GM21390 (cell line): ENCODE measurements at regions not wholly inside any gene's neighbourhood (a gene's known extent, or its start where the extent isn't known, plus 50 kb on each side); places are given as distances from the start of the nearest gene placed in this dataset.
A peak's percentile ranks its signal among the peaks of the same experiment; 100 is the strongest.

ENCODE experiments used
- ATAC-seq: cut with Tn5 transposase; IDR thresholded peaks from one replicate; pipeline ENCODE4 v1.9.1; 2021; ENCODE audit not compliant: unreplicated experiment

DNA sequence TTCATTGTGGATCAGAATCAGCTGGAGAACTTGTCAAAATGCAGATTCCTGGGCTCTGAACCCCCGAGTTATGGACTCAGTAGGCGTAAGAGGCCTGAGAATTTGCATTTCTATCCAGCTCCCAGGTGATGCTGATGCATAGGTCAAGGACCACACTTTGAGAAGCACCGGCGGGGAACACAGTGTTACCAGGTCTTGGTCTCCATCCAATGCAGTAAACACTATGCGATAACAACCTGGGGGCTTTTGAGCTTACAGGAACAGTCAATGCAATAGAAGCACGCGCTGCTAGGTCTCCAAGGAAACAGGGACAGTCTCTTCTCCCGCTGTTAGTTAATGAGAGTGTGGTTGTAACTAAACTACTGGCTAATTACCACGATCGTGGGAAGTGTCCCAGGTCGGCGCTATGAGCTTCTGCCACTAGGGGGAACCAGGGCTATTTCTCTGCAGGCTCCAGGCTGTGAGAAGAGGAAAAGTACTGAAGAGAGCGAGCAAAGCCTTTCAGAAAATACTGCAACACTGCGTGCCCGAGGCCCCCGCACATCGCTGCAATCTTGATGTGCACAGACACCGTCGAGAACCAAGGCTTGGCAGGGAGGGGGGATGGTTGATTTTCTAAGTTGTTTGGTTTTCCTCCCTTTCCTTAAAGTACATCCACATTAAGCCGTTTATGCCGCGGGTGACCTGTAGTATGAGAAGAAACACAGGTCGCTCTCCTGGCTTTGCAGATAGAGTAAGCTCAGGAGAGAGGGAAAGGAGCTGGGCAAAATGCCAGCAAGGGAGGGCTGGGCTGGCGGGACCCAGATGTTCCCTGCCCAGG lies 52.0 kb upstream of the KCNA1 start:
- peak; percentile 67 for ATAC-seq

DNA sequence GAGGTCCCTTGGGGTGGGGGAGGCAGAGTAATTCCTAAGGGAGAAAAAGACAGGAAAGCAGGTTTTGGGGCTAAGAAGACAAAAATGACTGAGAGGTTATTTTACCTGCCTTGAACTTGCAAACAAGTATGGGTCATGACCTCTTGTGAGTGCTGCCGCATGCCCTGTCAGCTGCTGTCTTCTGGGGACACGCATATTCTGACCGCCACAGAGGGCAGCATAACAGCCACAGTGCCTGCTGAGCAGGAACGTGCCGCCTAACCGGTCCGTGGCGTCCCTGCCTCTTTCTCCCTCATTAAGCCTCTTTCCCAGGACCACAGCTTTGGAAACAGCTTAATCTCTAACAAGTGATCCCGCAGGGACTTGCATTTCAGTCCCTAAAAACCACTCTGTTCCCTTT lies 51.3 kb upstream of the KCNA1 start:
- no peak for ATAC-seq

DNA sequence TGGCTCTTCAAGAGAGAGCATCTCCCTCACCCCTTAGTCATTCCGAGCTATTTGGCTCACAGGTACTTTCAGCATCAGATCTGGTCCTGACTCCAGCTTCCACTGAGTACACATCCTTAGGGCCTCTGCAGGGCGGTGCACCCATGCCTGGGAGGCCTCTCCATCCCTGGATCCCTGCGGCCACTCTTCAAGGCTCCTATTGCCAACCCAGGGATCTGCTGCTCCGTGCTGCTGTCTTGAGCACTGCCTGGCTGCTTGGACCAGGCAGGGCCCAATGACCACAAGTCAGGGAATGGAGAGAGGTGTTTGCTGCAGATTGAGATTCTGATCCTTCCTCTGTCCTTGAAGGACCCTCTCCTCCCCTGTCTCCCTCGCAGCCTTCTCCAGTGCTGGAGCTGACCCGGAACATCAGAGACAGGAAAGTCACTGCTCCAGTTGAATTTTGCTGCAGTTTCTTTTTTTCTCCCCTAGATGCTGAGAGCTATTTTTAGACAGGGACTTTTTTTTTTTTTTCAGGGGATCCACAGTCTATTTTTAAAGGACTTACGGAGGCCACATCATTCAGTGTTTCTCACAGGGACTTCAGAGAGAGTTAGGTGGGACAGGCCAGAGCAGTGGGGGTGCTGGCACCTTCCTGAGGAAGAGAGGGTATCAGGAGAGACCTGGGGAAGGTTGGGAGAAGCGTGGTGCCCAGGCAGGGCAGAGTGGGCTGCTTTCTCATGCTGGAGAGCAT lies 50.1 kb upstream of the KCNA1 start:
- ATAC-seq, result no peak
